ENCODE measurements at regions not wholly inside any gene's neighbourhood (a gene's known extent, or its start where the extent isn't known, plus 50 kb on each side); places are given as distances from the start of the nearest gene placed in this dataset.

GRCh38 chr9:38141746-38142591 is 72.9 kb upstream of the SHB start:
- H2AFZ ChIP-seq (ENCODE audit: low read length) = no peak overlapping the region
- DNase-seq = no peak
- no peak overlapping the region for H3K9ac ChIP-seq (ENCODE audit: low read length)
- no peaks in the 10 kb centered on the region for H3F3A ChIP-seq (ENCODE audit: insufficient read depth, low read length)
- no peak for TF ChIP-seq EZH2phosphoT487 (IDR thresholded peaks at IDR 0.05; ENCODE audit: low read length)
- TF ChIP-seq CTCF (IDR thresholded peaks at IDR 0.05; ENCODE audit: low read length) = no peak
- TF ChIP-seq EZH2 (optimal IDR thresholded peaks at IDR 0.05; ENCODE audit: low read depth, low read length) = no peak
- H4K20me1 ChIP-seq (ENCODE audit: insufficient read depth, low read length) = no peaks in the 10 kb centered on the region
- no peaks in the 10 kb centered on the region for H3K9me2 ChIP-seq (replicated peaks; ENCODE audit: insufficient read depth, low read length)
- no peaks in the 10 kb centered on the region for H3K27me3 ChIP-seq (replicated peaks; ENCODE audit: insufficient read depth, low read length)
- H3K4me1 ChIP-seq (ENCODE audit: low read length) = no peaks in the 10 kb centered on the region
- no peaks in the 10 kb centered on the region for H3K9me3 ChIP-seq (replicated peaks; ENCODE audit: insufficient read depth, low read length)
- H3K4me3 ChIP-seq (ENCODE audit: low read length) = no peak overlapping the region
- H3K4me2 ChIP-seq (ENCODE audit: low read depth, low read length) = no peak overlapping the region
- no peaks in the 10 kb centered on the region for H3K79me2 ChIP-seq (ENCODE audit: low read length)
- no peaks in the 10 kb centered on the region for H3K36me3 ChIP-seq (replicated peaks; ENCODE audit: insufficient read depth, low read length)
- no peak overlapping the region for H3K27ac ChIP-seq (ENCODE audit: low read length)

- no peak for TF ChIP-seq EZH2 (optimal IDR thresholded peaks at IDR 0.05; ENCODE audit: low read depth, low read length)
- no peak for TF ChIP-seq EZH2phosphoT487 (IDR thresholded peaks at IDR 0.05; ENCODE audit: low read length)
- TF ChIP-seq CTCF (IDR thresholded peaks at IDR 0.05; ENCODE audit: low read length) = no peak
- H3F3A ChIP-seq (ENCODE audit: insufficient read depth, low read length) = no peaks in the 10 kb centered on the region
- H3K4me1 ChIP-seq (ENCODE audit: low read length) = no peaks in the 10 kb centered on the region
- no peaks in the 10 kb centered on the region for H3K9me3 ChIP-seq (replicated peaks; ENCODE audit: insufficient read depth, low read length)
- no peak overlapping the region for H3K27ac ChIP-seq (ENCODE audit: low read length)
- no peaks in the 10 kb centered on the region for H3K79me2 ChIP-seq (ENCODE audit: low read length)
- H3K4me3 ChIP-seq (ENCODE audit: low read length) = no peak overlapping the region
- DNase-seq = no peak
- no peaks in the 10 kb centered on the region for H3K36me3 ChIP-seq (replicated peaks; ENCODE audit: insufficient read depth, low read length)
- H4K20me1 ChIP-seq (ENCODE audit: insufficient read depth, low read length) = no peaks in the 10 kb centered on the region
- no peaks in the 10 kb centered on the region for H3K9me2 ChIP-seq (replicated peaks; ENCODE audit: insufficient read depth, low read length)
- no peak overlapping the region for H2AFZ ChIP-seq (ENCODE audit: low read length)
- no peak overlapping the region for H3K9ac ChIP-seq (ENCODE audit: low read length)
- H3K4me2 ChIP-seq (ENCODE audit: low read depth, low read length) = no peak overlapping the region
- H3K27me3 ChIP-seq (replicated peaks; ENCODE audit: insufficient read depth, low read length) = no peaks in the 10 kb centered on the region
Observed at GRCh38 chr9:38138276-38138675, 69.2 kb upstream of the SHB start.

GRCh38 chr9:38137342-38137741 is 68.3 kb upstream of the SHB start:
- Histone ChIP-seq H3K4me1 (ENCODE audit: low read length) (no peaks in the 10 kb centered on the region), H3K27me3 (replicated peaks; ENCODE audit: insufficient read depth, low read length) (no peaks in the 10 kb centered on the region), H3K27ac (ENCODE audit: low read length) (no peak overlapping the region), H3K4me2 (ENCODE audit: low read depth, low read length) (no peak overlapping the region), H3K4me3 (ENCODE audit: low read length) (no peak overlapping the region), H3K9me2 (replicated peaks; ENCODE audit: insufficient read depth, low read length) (no peaks in the 10 kb centered on the region), H2AFZ (ENCODE audit: low read length) (no peak overlapping the region), H3K9ac (ENCODE audit: low read length) (no peak overlapping the region), H3K9me3 (replicated peaks; ENCODE audit: insufficient read depth, low read length) (no peaks in the 10 kb centered on the region), H3F3A (ENCODE audit: insufficient read depth, low read length) (no peaks in the 10 kb centered on the region), H3K36me3 (replicated peaks; ENCODE audit: insufficient read depth, low read length) (no peaks in the 10 kb centered on the region), H3K79me2 (ENCODE audit: low read length) (no peaks in the 10 kb centered on the region), H4K20me1 (ENCODE audit: insufficient read depth, low read length) (no peaks in the 10 kb centered on the region)
- TF ChIP-seq EZH2phosphoT487 (IDR thresholded peaks at IDR 0.05; ENCODE audit: low read length) (no peak), EZH2 (optimal IDR thresholded peaks at IDR 0.05; ENCODE audit: low read depth, low read length) (no peak), CTCF (IDR thresholded peaks at IDR 0.05; ENCODE audit: low read length) (no peak)
- DNase-seq = no peak

Data from MM.1S (cell line).